Loucy (cell line): ENCODE measurements at regions not wholly inside any gene's neighbourhood (a gene's known extent, or its start where the extent isn't known, plus 50 kb on each side); places are given as distances from the start of the nearest gene placed in this dataset.

Experiments used
- H2AFZ ChIP-seq: fragments of 200-600 bp; sonication (generic); 2 replicates; pipeline ENCODE4 v1.6.0; 2016; ENCODE audit warnings: antibody characterized with exemption, mild to moderate bottlenecking, low read length, moderate library complexity
- H3F3A ChIP-seq: fragments of 200-600 bp; 2 replicates; pipeline ENCODE4 v1.6.0; 2016; ENCODE audit warnings: antibody characterized with exemption, low read depth, mild to moderate bottlenecking
- H3K27me3 ChIP-seq: fragments of 200-600 bp; sonication (generic); 2 replicates; pipeline ENCODE4 v1.6.1; 2014; ENCODE audit warnings: low read length, mild to moderate bottlenecking; ENCODE audit not compliant: insufficient read depth, poor library complexity, severe bottlenecking
- H3K36me3 ChIP-seq: fragments of 200-600 bp; sonication (generic); 2 replicates; pipeline ENCODE4 v1.6.1; 2016; ENCODE audit warnings: low read length; ENCODE audit not compliant: insufficient read depth
- H3K4me1 ChIP-seq: fragments of 200-600 bp; sonication (generic); 2 replicates; pipeline ENCODE4 v1.5.1; 2014; ENCODE audit warnings: low read length, mild to moderate bottlenecking; ENCODE audit not compliant: insufficient read depth, poor library complexity, severe bottlenecking
- H3K4me2 ChIP-seq: fragments of 200-600 bp; sonication (generic); 2 replicates; pipeline ENCODE4 v1.6.0; 2014; ENCODE audit warnings: antibody characterized with exemption, low read length, low read depth, mild to moderate bottlenecking; ENCODE audit not compliant: poor library complexity, severe bottlenecking
- H3K4me3 ChIP-seq: fragments of 200-600 bp; sonication (generic); 2 replicates; pipeline ENCODE4 v1.5.1; 2014; ENCODE audit warnings: low read length, mild to moderate bottlenecking, mixed read lengths; ENCODE audit not compliant: poor library complexity, severe bottlenecking
- H3K79me2 ChIP-seq: fragments of 200-600 bp; sonication (generic); 2 replicates; pipeline ENCODE4 v1.6.1; 2014; ENCODE audit warnings: low read length; ENCODE audit not compliant: insufficient read depth
- H3K9ac ChIP-seq: fragments of 200-600 bp; sonication (generic); 2 replicates; pipeline ENCODE4 v1.6.0; 2014; ENCODE audit warnings: mild to moderate bottlenecking, low read depth, low read length, moderate library complexity; ENCODE audit not compliant: poor library complexity, severe bottlenecking
- H3K9me2 ChIP-seq: fragments of 200-600 bp; sonication (generic); replicated peaks from 2 replicates; pipeline ENCODE4 v1.6.1; 2016; ENCODE audit warnings: low read depth, low read length, mixed read lengths
- H3K9me3 ChIP-seq: fragments of 200-600 bp; sonication (generic); 2 replicates; pipeline ENCODE4 v1.6.1; 2014; ENCODE audit warnings: mild to moderate bottlenecking, antibody characterized with exemption, low read length, low read depth; ENCODE audit not compliant: insufficient read depth
- H4K20me1 ChIP-seq: fragments of 200-600 bp; sonication (generic); 2 replicates; pipeline ENCODE4 v1.6.0; 2014; ENCODE audit warnings: antibody characterized with exemption, low read length, mild to moderate bottlenecking; ENCODE audit not compliant: insufficient read depth, poor library complexity, severe bottlenecking
- CTCF ChIP-seq: fragments of 200-600 bp; sonication (generic); conservative IDR thresholded peaks from 2 replicates; pipeline ENCODE4 v1.5.1; 2014; ENCODE audit warnings: mild to moderate bottlenecking, antibody characterized with exemption, low read length
- EZH2phosphoT487 ChIP-seq: fragments of 200-600 bp; IDR thresholded peaks from 2 replicates; pipeline ENCODE4 v1.6.1; 2018; ENCODE audit warnings: antibody characterized with exemption, mild to moderate bottlenecking, moderate library complexity, borderline replicate concordance

DNA sequence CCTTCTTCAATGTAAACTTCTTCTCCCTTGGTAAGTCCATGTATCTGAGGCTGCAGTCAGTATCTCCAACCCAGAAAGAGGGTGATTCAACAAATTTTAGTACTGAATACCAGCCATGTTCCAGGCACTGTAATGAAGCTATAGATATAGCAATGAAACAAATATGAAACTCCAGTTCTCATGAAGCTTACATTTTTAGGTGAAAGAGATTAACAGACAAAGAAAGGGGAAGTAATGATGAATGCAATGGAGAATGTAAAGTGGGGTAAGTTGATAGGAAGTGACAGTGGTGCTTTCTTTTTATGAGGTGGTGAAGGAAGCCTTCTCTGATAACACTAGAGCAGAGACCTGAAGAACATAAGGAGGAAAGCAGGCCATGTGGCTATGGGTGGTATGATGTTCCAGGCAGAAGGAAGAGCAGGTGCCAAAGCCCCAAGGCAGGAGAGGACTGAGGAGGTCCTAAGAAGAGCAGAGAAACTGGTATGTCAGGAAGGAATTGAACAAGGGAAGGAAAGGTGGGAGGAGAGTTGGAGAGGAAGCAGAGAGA, 143.6 kb downstream of the TFAP2B start:
- Histone ChIP-seq H3K4me3 (no peak overlapping the region), H3K9ac (no peak overlapping the region), H3K36me3 (no peaks in the 10 kb centered on the region), H3K27me3 (no peaks in the 10 kb centered on the region), H3K9me3 (no peaks in the 10 kb centered on the region), H4K20me1 (no peaks in the 10 kb centered on the region), H3F3A (no peaks in the 10 kb centered on the region), H3K79me2 (no peaks in the 10 kb centered on the region), H3K4me2 (no peak overlapping the region), H3K4me1 (no peaks in the 10 kb centered on the region), H2AFZ (no peak overlapping the region), H3K9me2 (no peaks in the 10 kb centered on the region)
- TF ChIP-seq EZH2phosphoT487, result no peak
- no peak for TF ChIP-seq CTCF

- H3K9me2 ChIP-seq, result no peaks in the 10 kb centered on the region
- no peak overlapping the region for H3K4me2 ChIP-seq
- no peaks in the 10 kb centered on the region for H3K27me3 ChIP-seq
- no peaks in the 10 kb centered on the region for H4K20me1 ChIP-seq
- H3K36me3 ChIP-seq, result no peaks in the 10 kb centered on the region
- no peak overlapping the region for H3K4me3 ChIP-seq
- H3K9me3 ChIP-seq, result no peaks in the 10 kb centered on the region
- no peak overlapping the region for H2AFZ ChIP-seq
- H3F3A ChIP-seq, result no peaks in the 10 kb centered on the region
- no peaks in the 10 kb centered on the region for H3K79me2 ChIP-seq
- TF ChIP-seq EZH2phosphoT487 (no peak), CTCF (no peak)
- H3K9ac ChIP-seq, result no peak overlapping the region
- no peaks in the 10 kb centered on the region for H3K4me1 ChIP-seq
Observed at GRCh38 chr6:50963952-50964351, 145.3 kb downstream of the TFAP2B start.

GRCh38 chr6:50965495-50965894, 146.8 kb downstream of the TFAP2B start:
- H3K27me3 ChIP-seq, result no peaks in the 10 kb centered on the region
- H3K79me2 ChIP-seq, result no peaks in the 10 kb centered on the region
- no peaks in the 10 kb centered on the region for H3K9me2 ChIP-seq
- H3K9ac ChIP-seq, result no peak overlapping the region
- H3K4me3 ChIP-seq, result no peak overlapping the region
- H4K20me1 ChIP-seq, result no peaks in the 10 kb centered on the region
- H3K9me3 ChIP-seq, result no peaks in the 10 kb centered on the region
- no peak overlapping the region for H3K4me2 ChIP-seq
- H3F3A ChIP-seq, result no peaks in the 10 kb centered on the region
- TF ChIP-seq CTCF (no peak), EZH2phosphoT487 (no peak)
- H2AFZ ChIP-seq, result no peak overlapping the region
- H3K36me3 ChIP-seq, result no peaks in the 10 kb centered on the region
- no peaks in the 10 kb centered on the region for H3K4me1 ChIP-seq
